DOHH2 (cell line): ENCODE measurements at regions not wholly inside any gene's neighbourhood (a gene's known extent, or its start where the extent isn't known, plus 50 kb on each side); places are given as distances from the start of the nearest gene placed in this dataset.

ENCODE experiments used
- H3F3A ChIP-seq: fragments of 200-600 bp; sonication (generic), shearing (Covaris generic); 2 replicates; pipeline ENCODE4 v1.6.0; 2016; ENCODE audit warnings: antibody characterized with exemption, mild to moderate bottlenecking; ENCODE audit not compliant: control insufficient read depth, insufficient read depth
- H3K27ac ChIP-seq: fragments of 200-600 bp; sonication (generic); 2 replicates; pipeline ENCODE4 v1.5.1; 2014; ENCODE audit warnings: low read depth, mild to moderate bottlenecking, low read length, moderate library complexity
- H3K27me3 ChIP-seq: fragments of 200-600 bp; sonication (generic); 2 replicates; pipeline ENCODE4 v1.6.1; 2014; ENCODE audit warnings: mild to moderate bottlenecking, low read length, mixed read lengths; ENCODE audit not compliant: control insufficient read depth
- H3K36me3 ChIP-seq: fragments of 200-600 bp; sonication (generic); 2 replicates; pipeline ENCODE4 v1.6.1; 2014; ENCODE audit warnings: mild to moderate bottlenecking, low read length, moderate library complexity, mixed read lengths; ENCODE audit not compliant: control insufficient read depth
- H3K4me1 ChIP-seq: fragments of 200-600 bp; sonication (generic); 2 replicates; pipeline ENCODE4 v1.6.1; 2014; ENCODE audit warnings: mild to moderate bottlenecking, low read length, mixed read lengths; ENCODE audit not compliant: control insufficient read depth
- H3K4me2 ChIP-seq: fragments of 200-600 bp; sonication (generic); 2 replicates; pipeline ENCODE4 v1.6.0; 2014; ENCODE audit warnings: mild to moderate bottlenecking, low read length, moderate library complexity
- H3K4me3 ChIP-seq: fragments of 200-600 bp; sonication (generic); 2 replicates; pipeline ENCODE4 v1.5.1; 2014; ENCODE audit warnings: mild to moderate bottlenecking, low read length, mixed read lengths
- H3K79me2 ChIP-seq: fragments of 200-600 bp; sonication (generic); 2 replicates; pipeline ENCODE4 v1.6.1; 2014; ENCODE audit warnings: mild to moderate bottlenecking, low read length, mixed read lengths; ENCODE audit not compliant: control insufficient read depth
- H3K9me2 ChIP-seq: fragments of 200-600 bp; sonication (generic); replicated peaks from 2 replicates; pipeline ENCODE4 v1.6.1; 2014; ENCODE audit warnings: mild to moderate bottlenecking, low read length, mixed read lengths; ENCODE audit not compliant: control insufficient read depth
- H3K9me3 ChIP-seq: fragments of 200-600 bp; sonication (generic); 2 replicates; pipeline ENCODE4 v1.6.1; 2014; ENCODE audit warnings: antibody characterized with exemption, low read length, mixed read lengths; ENCODE audit not compliant: control insufficient read depth, insufficient read depth
- H4K20me1 ChIP-seq: fragments of 200-600 bp; sonication (generic); 2 replicates; pipeline ENCODE4 v1.6.0; 2014; ENCODE audit warnings: low read depth, mild to moderate bottlenecking, antibody characterized with exemption, low read length, moderate library complexity; ENCODE audit not compliant: control insufficient read depth, insufficient read depth
- CTCF ChIP-seq: fragments of 200-600 bp; sonication (generic); IDR thresholded peaks from one replicate; pipeline ENCODE4 v1.5.1; 2014; ENCODE audit warnings: antibody characterized with exemption, mild to moderate bottlenecking, low read depth, low read length; ENCODE audit not compliant: poor library complexity, severe bottlenecking
- EZH2phosphoT487 ChIP-seq: fragments of 200-600 bp; sonication (generic); IDR thresholded peaks from 2 replicates; pipeline ENCODE4 v1.6.1; 2017; ENCODE audit warnings: borderline replicate concordance, mild to moderate bottlenecking, antibody characterized with exemption, low read length, moderate library complexity, mixed read lengths

- H3K9me3 ChIP-seq, result no peaks in the 10 kb centered on the region
- no peak overlapping the region for H3K27ac ChIP-seq
- H4K20me1 ChIP-seq, result no peaks in the 10 kb centered on the region
- H3K9me2 ChIP-seq, result no peaks in the 10 kb centered on the region
- no peak overlapping the region for H3K4me3 ChIP-seq
- H3K4me2 ChIP-seq, result no peak overlapping the region
- no peaks in the 10 kb centered on the region for H3K4me1 ChIP-seq
- H3F3A ChIP-seq, result no peaks in the 10 kb centered on the region
- H3K79me2 ChIP-seq, result no peaks in the 10 kb centered on the region
- no peak for TF ChIP-seq EZH2phosphoT487
- no peak for TF ChIP-seq CTCF
- no peaks in the 10 kb centered on the region for H3K27me3 ChIP-seq
- no peaks in the 10 kb centered on the region for H3K36me3 ChIP-seq
Measured at GRCh38 chr1:96509951-96510350, 211.6 kb upstream of the PTBP2 start.

GRCh38 chr1:96510391-96510790, 211.2 kb upstream of the PTBP2 start:
- H3K9me3 ChIP-seq, result no peaks in the 10 kb centered on the region
- H4K20me1 ChIP-seq, result no peaks in the 10 kb centered on the region
- no peak overlapping the region for H3K27ac ChIP-seq
- H3K4me2 ChIP-seq, result no peak overlapping the region
- no peaks in the 10 kb centered on the region for H3K79me2 ChIP-seq
- no peak overlapping the region for H3K4me3 ChIP-seq
- H3K36me3 ChIP-seq, result no peaks in the 10 kb centered on the region
- TF ChIP-seq CTCF (no peak), EZH2phosphoT487 (no peak)
- no peaks in the 10 kb centered on the region for H3K9me2 ChIP-seq
- H3K4me1 ChIP-seq, result no peaks in the 10 kb centered on the region
- no peaks in the 10 kb centered on the region for H3F3A ChIP-seq
- no peaks in the 10 kb centered on the region for H3K27me3 ChIP-seq

DNA sequence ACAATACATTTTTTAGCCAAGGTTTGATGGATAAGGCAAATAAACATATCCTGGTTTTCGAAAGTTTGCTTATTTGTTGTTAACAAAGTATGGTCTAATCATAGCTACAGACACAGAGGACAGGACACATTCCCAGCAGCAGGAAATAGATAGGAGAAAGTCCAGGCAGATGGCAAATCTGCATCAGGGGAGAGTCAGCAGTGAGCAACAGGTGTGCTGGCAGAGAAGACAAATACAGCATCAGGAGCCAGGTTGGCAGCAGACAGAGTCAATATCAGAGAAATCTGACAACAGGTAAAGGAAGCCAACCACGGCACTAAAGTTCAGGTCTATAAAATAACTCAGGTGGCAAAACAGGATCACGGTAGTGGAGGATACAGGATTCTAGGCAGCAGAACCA, 210.7 kb upstream of the PTBP2 start:
- no peak overlapping the region for H3K4me2 ChIP-seq
- TF ChIP-seq CTCF, result no peak
- TF ChIP-seq EZH2phosphoT487, result no peak

DNA sequence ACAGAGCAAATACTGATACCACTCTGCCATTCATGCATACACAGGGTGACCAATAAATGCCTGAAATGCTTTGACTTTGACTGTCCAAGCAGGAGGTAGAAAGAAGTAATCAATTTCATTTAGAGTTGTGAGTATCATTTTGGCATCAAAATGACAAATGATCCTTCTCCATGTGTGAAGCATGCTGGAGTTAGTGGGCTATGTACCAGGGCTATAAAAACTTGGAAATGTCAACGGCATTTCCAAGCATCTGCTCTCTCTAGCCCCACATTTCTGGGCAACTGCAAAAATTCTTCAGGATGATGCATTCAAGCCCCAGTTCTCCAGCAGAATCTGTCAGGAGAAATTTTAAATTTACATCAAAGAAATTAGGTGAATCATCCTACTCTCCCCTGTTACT, 208.4 kb upstream of the PTBP2 start:
- Histone ChIP-seq H4K20me1 (no peaks in the 10 kb centered on the region), H3K9me3 (no peaks in the 10 kb centered on the region), H3K79me2 (no peaks in the 10 kb centered on the region), H3K27ac (no peak overlapping the region), H3K4me1 (no peaks in the 10 kb centered on the region), H3K9me2 (no peaks in the 10 kb centered on the region), H3K36me3 (no peaks in the 10 kb centered on the region), H3K4me3 (no peak overlapping the region), H3F3A (no peaks in the 10 kb centered on the region), H3K27me3 (no peaks in the 10 kb centered on the region), H3K4me2 (no peak overlapping the region)
- no peak for TF ChIP-seq EZH2phosphoT487
- no peak for TF ChIP-seq CTCF

More for the DNA sequence above, 210.7 kb upstream of the PTBP2 start:
- no peaks in the 10 kb centered on the region for H3K4me1 ChIP-seq
- no peak overlapping the region for H3K4me3 ChIP-seq
- H3K79me2 ChIP-seq, result no peaks in the 10 kb centered on the region
- H3K9me2 ChIP-seq, result no peaks in the 10 kb centered on the region
- H3K36me3 ChIP-seq, result no peaks in the 10 kb centered on the region
- no peak overlapping the region for H3K27ac ChIP-seq
- no peaks in the 10 kb centered on the region for H3K9me3 ChIP-seq
- H3K27me3 ChIP-seq, result no peaks in the 10 kb centered on the region
- H3F3A ChIP-seq, result no peaks in the 10 kb centered on the region
- no peaks in the 10 kb centered on the region for H4K20me1 ChIP-seq
